ENCODE measurements at regions not wholly inside any gene's neighbourhood (a gene's known extent, or its start where the extent isn't known, plus 50 kb on each side); places are given as distances from the start of the nearest gene placed in this dataset.

DNA sequence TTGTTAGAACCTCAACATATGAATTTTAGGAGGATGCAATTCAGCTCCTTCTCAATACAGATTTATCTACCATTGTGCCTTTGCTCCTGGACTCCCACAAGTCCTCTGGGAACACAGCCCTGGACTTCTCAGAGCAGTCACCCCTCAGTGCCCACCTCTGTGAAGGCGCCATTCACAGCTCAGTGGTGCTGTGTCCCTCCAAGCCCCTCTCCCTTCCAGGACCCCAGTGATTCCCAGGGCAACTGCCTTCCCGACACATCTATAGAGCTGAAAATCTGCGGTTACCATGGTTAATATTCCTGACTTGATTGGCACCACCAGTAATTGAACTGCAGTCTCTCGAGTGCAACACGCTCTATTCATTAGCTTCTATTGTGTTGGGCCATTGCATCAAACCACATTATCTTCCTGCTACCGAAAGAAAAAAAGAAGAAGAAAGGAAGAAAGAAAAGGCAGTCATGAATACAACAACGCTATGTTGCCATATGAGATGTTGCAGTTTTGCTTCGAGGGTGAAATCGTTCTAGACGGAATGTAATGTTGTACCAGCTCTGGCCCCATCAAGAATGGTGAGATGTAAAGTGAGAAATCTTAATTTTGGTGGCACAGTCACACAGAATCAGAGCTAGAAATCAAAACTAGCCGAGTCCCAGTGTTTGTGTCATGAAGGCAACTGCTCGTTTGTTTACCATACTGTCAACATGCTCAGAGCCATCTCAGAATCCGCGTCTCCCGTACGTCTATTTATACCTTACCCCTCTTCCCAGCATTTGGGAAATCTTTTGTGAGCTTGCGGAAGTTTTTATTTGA is 524.0 kb upstream of the ID2 start:
- DNase-seq, result no peak

DNA sequence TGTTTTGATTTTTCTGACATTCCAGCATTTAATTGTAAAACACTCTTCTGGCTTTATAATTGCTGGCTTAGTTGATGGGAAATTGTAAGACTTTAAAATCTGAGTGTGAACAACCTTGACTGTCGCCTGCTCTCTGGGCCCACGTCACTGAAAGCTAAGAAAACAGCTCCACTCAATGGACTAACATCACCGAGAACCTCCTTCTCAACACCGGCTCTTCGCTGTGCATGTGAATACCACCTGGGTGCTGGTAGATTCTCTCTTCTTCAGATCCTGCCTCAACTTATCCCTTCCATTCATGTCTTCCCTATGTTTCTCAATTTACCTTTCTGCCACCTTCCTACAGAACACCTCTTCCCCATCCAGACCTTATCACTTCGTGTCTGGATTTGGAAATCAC is 523.1 kb upstream of the ID2 start:
- DNase-seq, result no peak

DNA sequence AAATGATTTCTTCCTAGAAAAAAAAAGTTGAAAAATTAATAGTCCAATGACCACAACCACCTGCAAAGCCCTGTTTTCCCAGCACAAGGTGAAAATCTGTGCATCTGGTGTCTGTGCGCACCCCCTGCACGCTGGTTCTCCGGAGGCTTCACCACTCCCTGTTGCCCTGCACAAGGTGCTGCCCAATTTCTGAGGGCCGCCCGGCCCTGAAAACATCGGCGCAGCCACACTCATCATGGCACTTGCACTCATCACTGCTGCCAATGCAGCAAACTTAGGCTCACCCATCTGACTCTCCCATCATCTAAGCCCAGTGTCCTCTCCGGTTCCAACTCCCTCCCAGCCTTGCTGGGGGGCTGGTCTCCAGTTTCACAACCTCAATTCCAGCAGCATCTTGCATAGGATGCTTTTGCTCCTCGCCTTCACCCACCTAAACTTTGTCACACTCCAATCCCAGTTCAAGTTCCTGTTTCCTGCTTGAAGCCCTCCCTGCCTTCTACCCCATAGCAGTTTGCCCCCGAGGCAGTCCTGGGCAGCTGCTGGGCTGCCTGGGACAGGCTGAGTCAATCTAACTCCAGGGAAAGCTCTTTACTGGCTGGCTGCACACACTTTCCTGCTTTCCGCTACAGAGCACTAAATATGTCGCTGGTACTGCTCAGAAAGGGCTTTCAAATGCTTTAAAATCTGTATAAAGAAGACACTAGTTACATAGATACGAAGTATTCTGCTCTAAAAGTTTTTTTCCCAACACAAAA is 522.5 kb upstream of the ID2 start:
- DNase-seq, result no peak

GRCh38 chr2:8159966-8160603 is 521.8 kb upstream of the ID2 start:
- no peak for DNase-seq

DNA sequence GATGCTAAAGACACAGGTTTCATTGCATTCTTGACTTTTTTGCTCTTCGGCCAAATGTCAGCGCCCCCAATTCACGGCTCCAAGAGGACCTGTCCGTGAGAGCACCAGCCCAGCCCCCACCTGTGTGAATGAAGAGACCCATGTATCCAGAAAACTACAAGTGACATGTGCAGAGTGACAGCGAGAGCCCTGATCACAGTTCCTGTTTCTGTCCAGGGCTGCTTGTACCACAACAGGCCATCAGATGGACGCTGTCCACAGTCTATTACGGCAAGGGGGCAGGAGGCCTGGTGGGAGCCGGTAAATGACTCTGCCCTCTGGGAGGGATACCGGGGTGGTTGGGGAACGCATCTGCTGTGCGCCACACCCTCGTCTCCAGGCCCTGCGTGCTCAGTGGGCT is 520.9 kb upstream of the ID2 start:
- no peak for DNase-seq

- no peak for DNase-seq
Observed at GRCh38 chr2:8162552-8162951, 519.3 kb upstream of the ID2 start.

DNA sequence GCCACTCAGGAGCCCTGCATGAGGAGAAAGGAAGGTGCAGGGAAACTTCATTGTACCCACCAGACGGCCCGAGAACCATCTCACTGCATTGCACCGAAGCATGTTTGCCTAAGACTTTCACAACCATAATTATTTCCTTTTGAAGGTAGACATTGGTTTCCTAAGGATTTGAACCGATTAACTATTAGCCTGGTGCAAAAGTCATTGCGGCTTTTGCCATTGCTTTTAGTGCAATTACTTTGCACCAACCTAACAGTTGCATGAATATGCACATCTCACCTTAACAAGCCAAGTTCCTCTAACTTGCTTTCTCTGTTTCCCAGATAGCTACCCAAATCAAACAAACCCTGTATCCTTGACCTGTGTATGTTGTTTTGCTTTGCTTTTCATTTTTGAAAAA is 516.3 kb upstream of the ID2 start:
- DNase-seq, result no peak

- no peak for DNase-seq
Observed at GRCh38 chr2:8168022-8168717, 513.7 kb upstream of the ID2 start.

- DNase-seq, result no peak
Observed at GRCh38 chr2:8168876-8169424, 512.9 kb upstream of the ID2 start.

DNA sequence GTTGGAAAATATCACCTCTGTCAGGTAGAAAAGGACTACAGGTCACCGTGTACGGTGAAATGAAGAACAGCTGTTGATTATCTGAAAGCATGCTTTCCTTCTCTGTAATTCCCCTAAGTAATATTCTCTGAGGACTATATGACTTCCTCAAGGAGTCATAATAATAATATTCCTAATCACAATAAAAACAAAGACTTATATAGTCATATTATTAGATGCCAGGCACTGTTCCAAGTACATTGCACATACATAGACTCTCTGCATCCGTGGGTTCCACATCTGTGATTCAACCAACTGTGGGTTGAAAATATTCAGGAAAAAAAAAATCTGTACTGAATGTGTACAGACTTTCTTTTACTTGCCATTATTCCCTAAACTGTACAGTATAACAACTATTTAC is 512.4 kb upstream of the ID2 start:
- no peak for DNase-seq

- DNase-seq, result no peak
Observed at GRCh38 chr2:8170552-8171327, 511.1 kb upstream of the ID2 start.

GRCh38 chr2:8171608-8172007 is 510.2 kb upstream of the ID2 start:
- no peak for DNase-seq

DNA sequence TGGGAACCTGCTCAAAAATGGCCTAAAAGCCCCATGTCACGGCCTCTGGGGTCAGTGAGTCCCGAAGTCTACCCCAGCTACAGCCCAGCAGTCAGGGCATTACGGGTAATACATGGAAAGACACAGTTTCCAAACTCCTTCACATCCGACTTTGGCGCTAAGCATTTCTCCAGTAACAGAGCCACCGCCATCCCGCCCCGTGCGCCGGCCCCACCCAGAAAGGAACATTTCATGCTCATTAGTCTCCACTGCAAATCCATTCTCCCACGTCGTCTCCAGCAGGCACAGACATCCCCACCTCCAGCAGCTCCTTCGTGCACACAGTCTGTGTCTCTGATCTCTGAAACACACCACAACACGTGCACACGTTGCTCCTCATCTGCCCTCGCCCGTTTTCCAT is 509.2 kb upstream of the ID2 start:
- DNase-seq, result no peak

DNA sequence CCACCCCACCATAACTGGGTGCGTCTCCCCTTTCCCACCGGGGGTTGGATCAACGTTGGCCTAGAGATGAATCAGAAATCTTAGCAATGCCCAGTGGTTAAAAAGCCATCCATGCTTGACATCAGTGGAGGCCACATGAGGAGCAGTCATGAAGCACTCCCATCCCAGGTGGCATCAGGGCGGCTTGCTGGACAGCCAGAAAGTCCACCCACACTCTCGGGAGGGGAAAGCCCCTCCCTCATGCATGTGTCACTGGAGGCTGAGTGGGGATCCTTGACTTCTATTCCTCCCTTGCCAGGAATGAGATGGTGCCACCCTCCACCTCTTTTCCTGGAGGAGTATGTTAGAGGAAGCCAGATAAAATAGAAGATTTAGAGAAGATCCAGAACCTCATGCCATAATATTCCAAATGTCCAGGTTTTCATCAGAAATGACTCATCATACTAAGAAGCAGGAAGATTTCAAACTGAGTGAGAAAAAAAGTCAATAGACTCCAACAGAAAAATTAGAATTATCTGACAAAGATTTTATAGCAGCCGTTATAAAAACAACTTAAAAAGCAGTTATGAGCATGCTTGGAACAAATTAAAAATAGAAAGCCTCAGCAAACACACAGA is 507.1 kb upstream of the ID2 start:
- DNase-seq, result no peak

DNA sequence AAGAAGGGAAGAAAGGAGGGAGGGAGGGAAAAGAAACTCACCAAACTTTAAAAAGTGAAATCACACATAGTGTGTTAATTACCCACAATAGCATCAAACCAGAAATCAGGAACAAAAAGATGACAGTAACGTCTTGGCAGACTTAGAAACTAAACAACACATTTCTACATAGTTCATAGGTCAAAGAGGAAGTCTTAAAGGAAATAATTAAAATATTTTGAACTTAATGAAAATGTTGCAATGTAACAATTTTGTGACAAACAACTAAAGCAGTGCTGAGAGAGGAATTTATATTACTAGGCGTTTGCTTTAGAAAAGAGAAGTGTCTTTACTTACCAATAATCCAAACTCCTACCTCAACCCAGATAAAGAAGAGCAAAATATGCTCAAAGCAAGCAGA is 505.0 kb upstream of the ID2 start:
- no peak for DNase-seq

DNA sequence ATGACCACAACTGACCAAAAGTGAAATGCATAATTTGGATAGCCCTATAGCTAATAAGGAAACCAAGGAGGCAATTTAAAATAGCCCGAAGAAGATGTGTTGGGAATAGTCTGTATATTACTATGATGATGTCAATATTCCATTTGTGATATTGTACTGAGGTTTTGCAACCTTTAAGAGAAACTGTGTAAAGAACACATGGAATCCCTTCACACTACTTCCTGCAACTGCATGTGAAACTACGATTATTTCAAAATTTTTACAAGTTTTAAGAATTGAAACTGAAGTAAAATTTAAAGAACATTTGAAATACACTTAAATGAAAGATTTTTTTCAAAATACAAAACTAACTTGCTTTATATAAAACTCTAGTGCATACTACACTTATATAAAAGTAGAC is 504.3 kb upstream of the ID2 start:
- DNase-seq, result no peak

- no peak for DNase-seq
Observed at GRCh38 chr2:8178911-8179310, 502.9 kb upstream of the ID2 start.

- no peak for DNase-seq
Observed at GRCh38 chr2:8189316-8189715, 492.5 kb upstream of the ID2 start.

GRCh38 chr2:8190279-8190678 is 491.6 kb upstream of the ID2 start:
- DNase-seq, result no peak

GRCh38 chr2:8191427-8191826 is 490.4 kb upstream of the ID2 start:
- DNase-seq, result no peak

GRCh38 chr2:8193146-8193545 is 488.7 kb upstream of the ID2 start:
- no peak for DNase-seq

Measured in activated CD4-positive, alpha-beta T cell treated with anti-CD3 and anti-CD28 coated beads, Interleukin-2, amount 50 U/mL, for 48 hours (primary cell).